HFFc6 (cell line): ENCODE measurements at regions not wholly inside any gene's neighbourhood (a gene's known extent, or its start where the extent isn't known, plus 50 kb on each side); places are given as distances from the start of the nearest gene placed in this dataset.

Experiments used
- DNase-seq: peaks from one replicate; pipeline ENCODE4 v3.0.0-alpha.2; 2018
- H3K27ac Mint-ChIP-seq: 2 replicates; pipeline ENCODE4 v1.8.0; 2020; ENCODE audit warnings: mild to moderate bottlenecking, mixed read lengths
- H3K27me3 Mint-ChIP-seq: 2 replicates; pipeline ENCODE4 v1.8.0; 2021; ENCODE audit warnings: mild to moderate bottlenecking, moderate library complexity, mixed read lengths; ENCODE audit not compliant: insufficient read depth
- H3K36me3 Mint-ChIP-seq: 2 replicates; pipeline ENCODE4 v1.8.0; 2021; ENCODE audit warnings: low read depth, mixed read lengths
- H3K4me1 Mint-ChIP-seq: 2 replicates; pipeline ENCODE4 v1.8.0; 2020; ENCODE audit warnings: low read depth, mixed read lengths
- H3K4me3 Mint-ChIP-seq: 2 replicates; pipeline ENCODE4 v1.8.0; 2020; ENCODE audit warnings: mild to moderate bottlenecking, moderate library complexity, mixed read lengths
- H3K9me3 Mint-ChIP-seq: 2 replicates; pipeline ENCODE4 v1.8.0; 2020; ENCODE audit warnings: mild to moderate bottlenecking, mixed read lengths
- CTCF ChIP-seq: fragments of 200-600 bp; sonication (generic); IDR thresholded peaks from 2 replicates; pipeline ENCODE4 v1.5.0; 2021; ENCODE audit warnings: antibody characterized with exemption, mild to moderate bottlenecking

GRCh38 chr12:45582986-45583659, 146.4 kb upstream of the ARID2 start:
- Mint-ChIP-seq H3K4me1 (no peaks in the 10 kb centered on the region), H3K9me3 (no peaks in the 10 kb centered on the region), H3K4me3 (no peak overlapping the region), H3K27ac (no peak overlapping the region), H3K36me3 (no peaks in the 10 kb centered on the region), H3K27me3 (peaks cover 14% of the 10 kb centered on the region)
- TF ChIP-seq CTCF = no peak
- DNase-seq = no peak

DNA sequence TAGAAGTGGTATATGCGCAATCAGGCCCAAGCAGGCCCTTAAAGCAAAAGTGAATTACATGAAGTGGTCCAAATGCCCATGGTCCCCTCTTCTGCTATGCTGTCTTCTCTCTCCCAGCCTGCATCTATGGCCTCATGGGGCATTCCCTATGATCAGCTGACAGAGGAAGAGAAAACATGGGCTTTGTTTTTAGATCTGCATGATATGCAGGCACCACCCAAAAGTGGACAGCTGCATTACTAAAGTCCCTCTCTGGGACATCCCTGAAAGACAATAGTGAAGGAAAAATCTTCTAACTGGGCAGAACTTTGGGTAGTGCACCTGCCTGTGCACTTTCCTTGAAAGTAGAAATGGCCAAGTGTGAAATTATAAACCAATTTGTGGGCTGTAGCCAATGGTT, 145.2 kb upstream of the ARID2 start:
- no peak for DNase-seq
- Mint-ChIP-seq H3K36me3 (no peaks in the 10 kb centered on the region), H3K4me1 (no peaks in the 10 kb centered on the region), H3K27me3 (peaks cover 15% of the 10 kb centered on the region), H3K9me3 (no peaks in the 10 kb centered on the region), H3K4me3 (no peak overlapping the region), H3K27ac (no peak overlapping the region)
- no peak for TF ChIP-seq CTCF

- TF ChIP-seq CTCF = no peak
- H3K36me3 Mint-ChIP-seq = no peaks in the 10 kb centered on the region
- H3K27me3 Mint-ChIP-seq = peaks cover 14% of the 10 kb centered on the region
- no peak overlapping the region for H3K27ac Mint-ChIP-seq
- DNase-seq = no peak
- no peak overlapping the region for H3K4me3 Mint-ChIP-seq
- no peaks in the 10 kb centered on the region for H3K4me1 Mint-ChIP-seq
- H3K9me3 Mint-ChIP-seq = no peaks in the 10 kb centered on the region
Measured at GRCh38 chr12:45585522-45586230, 143.8 kb upstream of the ARID2 start.

DNA sequence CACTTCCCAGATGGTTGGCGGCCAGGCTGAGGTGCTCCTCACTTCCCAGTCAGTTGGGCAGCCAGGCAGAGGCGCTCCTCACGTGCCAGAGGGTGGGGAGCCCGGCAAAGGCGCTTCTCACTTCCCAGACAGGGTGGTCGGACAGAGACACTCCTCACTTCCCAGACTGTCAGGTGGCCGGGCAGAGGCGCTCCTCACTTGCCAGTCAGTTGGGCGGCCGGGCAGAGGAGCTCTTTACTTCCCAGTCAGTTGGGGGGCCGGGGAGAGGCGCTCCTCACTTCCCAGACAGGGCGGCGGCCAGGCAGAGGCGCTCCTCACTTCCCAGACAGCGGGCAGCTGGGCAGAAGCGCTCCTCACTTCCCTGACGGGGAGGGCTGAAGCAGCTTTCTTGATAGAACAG, 143.0 kb upstream of the ARID2 start:
- H3K27ac Mint-ChIP-seq = no peak overlapping the region
- no peak overlapping the region for H3K4me3 Mint-ChIP-seq

DNA sequence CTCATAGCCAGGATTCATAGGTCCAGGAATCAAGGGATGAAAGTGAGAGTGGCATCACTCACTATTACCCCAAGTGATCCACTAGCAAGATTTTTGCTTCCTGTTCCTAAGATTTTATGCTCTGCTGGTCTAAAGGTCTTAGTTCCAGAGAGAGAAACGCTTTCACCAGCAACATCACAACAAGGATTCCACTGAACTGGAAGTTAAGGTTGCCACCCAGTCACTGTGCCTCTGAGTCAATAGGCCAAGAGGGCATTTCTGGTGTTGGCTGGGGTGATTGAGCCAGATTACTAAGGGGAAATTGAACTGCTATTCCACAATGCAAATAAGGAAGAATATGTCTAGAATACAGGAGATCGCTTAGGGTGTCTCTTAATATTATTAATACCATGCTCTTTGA, 142.5 kb upstream of the ARID2 start:
- H3K4me3 Mint-ChIP-seq = no peak overlapping the region

More for the DNA sequence above, 143.0 kb upstream of the ARID2 start:
- no peaks in the 10 kb centered on the region for H3K9me3 Mint-ChIP-seq
- no peaks in the 10 kb centered on the region for H3K36me3 Mint-ChIP-seq
- no peak for TF ChIP-seq CTCF
- no peaks in the 10 kb centered on the region for H3K4me1 Mint-ChIP-seq
- H3K27me3 Mint-ChIP-seq = peaks cover 16% of the 10 kb centered on the region
- DNase-seq = no peak

More for the DNA sequence above, 142.5 kb upstream of the ARID2 start:
- H3K27me3 Mint-ChIP-seq = peaks cover 18% of the 10 kb centered on the region
- TF ChIP-seq CTCF = no peak
- H3K9me3 Mint-ChIP-seq = no peaks in the 10 kb centered on the region
- DNase-seq = no peak
- H3K4me1 Mint-ChIP-seq = no peaks in the 10 kb centered on the region
- H3K36me3 Mint-ChIP-seq = no peaks in the 10 kb centered on the region
- H3K27ac Mint-ChIP-seq = no peak overlapping the region
